ENCODE measurements at regions not wholly inside any gene's neighbourhood (a gene's known extent, or its start where the extent isn't known, plus 50 kb on each side); places are given as distances from the start of the nearest gene placed in this dataset.

DNA sequence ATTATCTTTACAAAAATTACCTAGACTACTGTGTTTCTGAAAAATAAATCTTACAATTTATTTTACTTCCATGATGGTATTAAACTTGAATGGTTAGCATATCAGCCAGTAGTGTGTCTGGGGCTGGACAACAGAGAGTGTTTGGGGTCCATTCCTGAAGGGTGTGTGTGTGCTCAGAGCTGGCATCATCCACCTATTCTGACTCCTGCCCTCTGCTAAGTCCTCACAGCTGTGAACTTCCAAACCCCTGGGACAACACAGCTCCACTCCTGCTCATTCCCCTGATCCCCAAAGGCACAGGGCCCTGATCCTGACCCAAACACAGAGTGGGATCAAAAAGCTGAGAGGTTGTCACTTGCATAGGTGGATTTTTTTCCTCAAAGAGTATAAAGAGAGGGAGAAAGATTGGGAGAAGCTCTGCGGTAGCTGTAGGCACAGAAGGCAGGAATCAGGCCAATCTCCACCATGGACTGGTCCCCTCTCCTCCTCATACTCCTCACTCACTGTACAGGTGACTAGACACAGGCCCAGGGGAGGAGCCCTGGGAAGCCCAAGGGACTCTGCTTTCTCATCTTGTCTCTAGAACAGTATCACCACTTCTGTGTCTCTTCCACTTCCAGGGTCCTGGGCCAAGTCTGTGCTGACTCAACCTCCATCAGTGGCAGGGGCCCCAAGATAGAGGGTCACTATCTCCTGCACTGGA lies 55.7 kb upstream of the TOP3B start:
- no peak for TF ChIP-seq POLR2A (IDR thresholded peaks at IDR 0.05)
- TF ChIP-seq, protein P1, sequence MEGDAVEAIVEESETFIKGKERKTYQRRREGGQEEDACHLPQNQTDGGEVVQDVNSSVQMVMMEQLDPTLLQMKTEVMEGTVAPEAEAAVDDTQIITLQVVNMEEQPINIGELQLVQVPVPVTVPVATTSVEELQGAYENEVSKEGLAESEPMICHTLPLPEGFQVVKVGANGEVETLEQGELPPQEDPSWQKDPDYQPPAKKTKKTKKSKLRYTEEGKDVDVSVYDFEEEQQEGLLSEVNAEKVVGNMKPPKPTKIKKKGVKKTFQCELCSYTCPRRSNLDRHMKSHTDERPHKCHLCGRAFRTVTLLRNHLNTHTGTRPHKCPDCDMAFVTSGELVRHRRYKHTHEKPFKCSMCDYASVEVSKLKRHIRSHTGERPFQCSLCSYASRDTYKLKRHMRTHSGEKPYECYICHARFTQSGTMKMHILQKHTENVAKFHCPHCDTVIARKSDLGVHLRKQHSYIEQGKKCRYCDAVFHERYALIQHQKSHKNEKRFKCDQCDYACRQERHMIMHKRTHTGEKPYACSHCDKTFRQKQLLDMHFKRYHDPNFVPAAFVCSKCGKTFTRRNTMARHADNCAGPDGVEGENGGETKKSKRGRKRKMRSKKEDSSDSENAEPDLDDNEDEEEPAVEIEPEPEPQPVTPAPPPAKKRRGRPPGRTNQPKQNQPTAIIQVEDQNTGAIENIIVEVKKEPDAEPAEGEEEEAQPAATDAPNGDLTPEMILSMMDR (IDR thresholded peaks at IDR 0.05) = no peak
- DNase-seq = no peak
- H3K36me3 ChIP-seq (ENCODE audit: low read depth, missing control alignments) = no peaks in the 10 kb centered on the region

GRCh38 chr22:22037740-22038139 lies 55.2 kb upstream of the TOP3B start:
- Histone ChIP-seq H3K9me3 (no peaks in the 10 kb centered on the region), H3K4me3 (no peak overlapping the region), H3K4me1 (no peaks in the 10 kb centered on the region), H3K27me3 (no peaks in the 10 kb centered on the region), H3K27ac (no peak overlapping the region), H3K36me3 (ENCODE audit: low read depth, missing control alignments) (no peaks in the 10 kb centered on the region)
- WGBS, 2 donors = 84 to 100% methylated on average over 1 of the region's 1 CpG
- intact Hi-C loops (cut with DNase I; ENCODE audit: low total_unique reads) = no loop called here
- TF ChIP-seq, protein P1 (IDR thresholded peaks at IDR 0.05) = no peak
- TF ChIP-seq POLR2A (IDR thresholded peaks at IDR 0.05) = no peak
- no peak for DNase-seq

More for the DNA sequence above, 55.7 kb upstream of the TOP3B start:
- no peaks in the 10 kb centered on the region for H3K27me3 ChIP-seq
- no peaks in the 10 kb centered on the region for H3K9me3 ChIP-seq
- WGBS, 2 donors = 93% methylated on average over 1 of the region's 1 CpG; no CpG with 5 or more reads in 1 of the 2 donors
- H3K27ac ChIP-seq = no peak overlapping the region
- H3K4me3 ChIP-seq = no peak overlapping the region
- H3K4me1 ChIP-seq = no peaks in the 10 kb centered on the region
- intact Hi-C loops (cut with DNase I; ENCODE audit: low total_unique reads) = no loop called here

GRCh38 chr22:22037229-22037628 lies 54.6 kb upstream of the TOP3B start:
- Histone ChIP-seq H3K4me3 (no peak overlapping the region), H3K36me3 (ENCODE audit: low read depth, missing control alignments) (no peaks in the 10 kb centered on the region), H3K4me1 (no peaks in the 10 kb centered on the region), H3K27ac (no peak overlapping the region), H3K9me3 (no peaks in the 10 kb centered on the region), H3K27me3 (no peaks in the 10 kb centered on the region)
- intact Hi-C loops (cut with DNase I; ENCODE audit: low total_unique reads) = no loop called here
- no peak for DNase-seq
- no peak for TF ChIP-seq POLR2A (IDR thresholded peaks at IDR 0.05)
- TF ChIP-seq, protein P1 (IDR thresholded peaks at IDR 0.05) = no peak

DNA sequence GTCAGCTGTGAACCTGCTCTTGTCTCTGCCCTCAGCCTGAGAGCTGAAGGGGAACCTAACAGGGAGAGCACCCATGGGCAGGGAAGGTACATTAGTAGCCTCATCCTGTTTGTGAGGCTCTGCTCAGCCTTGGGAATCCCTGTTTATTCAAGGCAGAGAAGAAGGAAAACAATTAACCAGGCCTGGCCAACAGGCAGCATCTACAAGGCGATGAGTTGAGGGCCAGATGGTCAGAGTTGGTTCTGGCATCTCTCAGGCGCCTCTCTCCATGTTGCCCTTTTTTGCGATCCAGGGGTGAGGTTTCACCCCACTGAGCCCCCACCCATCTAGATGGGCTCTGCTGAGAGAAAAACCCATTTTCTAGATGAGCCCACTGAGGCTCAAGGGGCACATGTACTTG lies 54.0 kb upstream of the TOP3B start:
- H3K36me3 ChIP-seq (ENCODE audit: low read depth, missing control alignments) = no peaks in the 10 kb centered on the region
- 95 to 99% methylated on average over 3 of the region's 3 CpGs for WGBS, 2 donors
- no peak for DNase-seq
- intact Hi-C loops (cut with DNase I; ENCODE audit: low total_unique reads) = no loop called here
- no peak overlapping the region for H3K4me3 ChIP-seq
- H3K4me1 ChIP-seq = no peaks in the 10 kb centered on the region
- TF ChIP-seq POLR2A (IDR thresholded peaks at IDR 0.05) = no peak
- TF ChIP-seq, protein P1 (IDR thresholded peaks at IDR 0.05) = no peak
- no peak overlapping the region for H3K27ac ChIP-seq
- no peaks in the 10 kb centered on the region for H3K27me3 ChIP-seq
- H3K9me3 ChIP-seq = no peaks in the 10 kb centered on the region

GRCh38 chr22:22035771-22036314 lies 53.3 kb upstream of the TOP3B start:
- H3K36me3 ChIP-seq (ENCODE audit: low read depth, missing control alignments) = no peaks in the 10 kb centered on the region
- H3K4me3 ChIP-seq = no peak overlapping the region
- no peaks in the 10 kb centered on the region for H3K9me3 ChIP-seq
- WGBS, 2 donors = 85 to 86% methylated on average over 4 of the region's 4 CpGs
- H3K4me1 ChIP-seq = no peaks in the 10 kb centered on the region
- DNase-seq = no peak
- H3K27me3 ChIP-seq = no peaks in the 10 kb centered on the region
- intact Hi-C loops (cut with DNase I; ENCODE audit: low total_unique reads) = no loop called here
- TF ChIP-seq POLR2A (IDR thresholded peaks at IDR 0.05) = no peak
- TF ChIP-seq, protein P1 (IDR thresholded peaks at IDR 0.05) = no peak
- H3K27ac ChIP-seq = no peak overlapping the region

Measured in testis (tissue), 2 donors.